SK-N-MC (cell line): ENCODE measurements at regions not wholly inside any gene's neighbourhood (a gene's known extent, or its start where the extent isn't known, plus 50 kb on each side); places are given as distances from the start of the nearest gene placed in this dataset.

ENCODE experiments used
- DNase-seq: peaks from one replicate; pipeline ENCODE4 v3.0.0-alpha.2; 2011; ENCODE audit warnings: low read depth, low spot score
- H3K27ac ChIP-seq: fragments of 200-600 bp; sonication (generic); 2 replicates; pipeline ENCODE4 v1.5.1; 2016; ENCODE audit warnings: mixed run types
- H3K36me3 ChIP-seq: fragments of 200-600 bp; sonication (generic); 2 replicates; pipeline ENCODE4 v1.6.1; 2017; ENCODE audit warnings: antibody characterized with exemption, low read length, mixed read lengths; ENCODE audit not compliant: insufficient read depth
- H3K4me3 ChIP-seq: fragments of 200-600 bp; sonication (generic); 2 replicates; pipeline ENCODE4 v1.5.1; 2016
- H3K9ac ChIP-seq: fragments of 200-600 bp; sonication (generic); 2 replicates; pipeline ENCODE4 v1.8.0; 2017; ENCODE audit warnings: mixed run types, mixed read lengths; ENCODE audit not compliant: insufficient read length
- H3K9me3 ChIP-seq: fragments of 200-600 bp; sonication (generic); 2 replicates; pipeline ENCODE4 v1.6.1; 2017; ENCODE audit warnings: low read depth, mild to moderate bottlenecking, antibody characterized with exemption, low read length, moderate library complexity, mixed read lengths
- EZH2 ChIP-seq: fragments of 200-600 bp; sonication (generic); IDR thresholded peaks from one replicate; pipeline ENCODE4 v1.6.1; 2017; ENCODE audit warnings: antibody characterized with exemption
- FOXP2 ChIP-seq: optimal IDR thresholded peaks from 2 replicates; pipeline ENCODE3; 2011; ENCODE audit warnings: mild to moderate bottlenecking, moderate library complexity; ENCODE audit not compliant: insufficient read depth; ENCODE audit errors: extremely low read length, control extremely low read depth
- POLR2AphosphoS5 ChIP-seq: IDR thresholded peaks from 2 replicates; pipeline ENCODE4 v1.6.1; 2012; ENCODE audit warnings: mild to moderate bottlenecking, low read depth, low read length, borderline replicate concordance

- Histone ChIP-seq H3K4me3 (no peak overlapping the region), H3K9ac (no peak overlapping the region), H3K36me3 (no peaks in the 10 kb centered on the region), H3K9me3 (no peaks in the 10 kb centered on the region), H3K27ac (no peak overlapping the region)
- no peak for TF ChIP-seq POLR2AphosphoS5
- TF ChIP-seq FOXP2 = no peak
- no peak for TF ChIP-seq EZH2
- DNase-seq = no peak
These were observed 901.0 kb upstream of the CTNND2 start for GRCh38 chr5:12805165-12805698.

- no peaks in the 10 kb centered on the region for H3K9me3 ChIP-seq
- no peaks in the 10 kb centered on the region for H3K36me3 ChIP-seq
- no peak overlapping the region for H3K9ac ChIP-seq
- no peak for DNase-seq
- TF ChIP-seq EZH2 (no peak), FOXP2 (no peak), POLR2AphosphoS5 (no peak)
- H3K27ac ChIP-seq = no peak overlapping the region
- H3K4me3 ChIP-seq = no peak overlapping the region
These were observed 894.9 kb upstream of the CTNND2 start for GRCh38 chr5:12799165-12799564.

GRCh38 chr5:12795333-12795663 is 891.1 kb upstream of the CTNND2 start:
- H3K36me3 ChIP-seq = no peaks in the 10 kb centered on the region
- H3K27ac ChIP-seq = no peak overlapping the region
- DNase-seq = no peak
- H3K9me3 ChIP-seq = no peaks in the 10 kb centered on the region
- H3K4me3 ChIP-seq = no peak overlapping the region
- TF ChIP-seq FOXP2 (no peak), POLR2AphosphoS5 (no peak), EZH2 (no peak)
- H3K9ac ChIP-seq = no peak overlapping the region

- Histone ChIP-seq H3K36me3 (no peaks in the 10 kb centered on the region), H3K9me3 (no peaks in the 10 kb centered on the region), H3K9ac (no peak overlapping the region), H3K27ac (no peak overlapping the region), H3K4me3 (no peak overlapping the region)
- TF ChIP-seq FOXP2 (no peak), POLR2AphosphoS5 (no peak), EZH2 (no peak)
- no peak for DNase-seq
These were observed 890.5 kb upstream of the CTNND2 start for GRCh38 chr5:12794476-12795332.

- no peaks in the 10 kb centered on the region for H3K9me3 ChIP-seq
- DNase-seq = no peak
- H3K36me3 ChIP-seq = no peaks in the 10 kb centered on the region
- H3K9ac ChIP-seq = no peak overlapping the region
- H3K27ac ChIP-seq = no peak overlapping the region
- TF ChIP-seq POLR2AphosphoS5 = no peak
- TF ChIP-seq FOXP2 = no peak
- TF ChIP-seq EZH2 = no peak
- no peak overlapping the region for H3K4me3 ChIP-seq
These were observed 889.1 kb upstream of the CTNND2 start for GRCh38 chr5:12793373-12793772.

GRCh38 chr5:12780536-12780935 is 876.3 kb upstream of the CTNND2 start:
- H3K36me3 ChIP-seq = no peaks in the 10 kb centered on the region
- H3K9me3 ChIP-seq = no peaks in the 10 kb centered on the region
- H3K4me3 ChIP-seq = no peak overlapping the region
- no peak overlapping the region for H3K9ac ChIP-seq
- H3K27ac ChIP-seq = no peak overlapping the region
- DNase-seq = no peak
- TF ChIP-seq EZH2 = no peak

GRCh38 chr5:12777342-12777741 is 873.1 kb upstream of the CTNND2 start:
- TF ChIP-seq EZH2 (no peak), FOXP2 (no peak), POLR2AphosphoS5 (no peak)
- no peak for DNase-seq
- no peaks in the 10 kb centered on the region for H3K9me3 ChIP-seq
- no peak overlapping the region for H3K9ac ChIP-seq
- H3K4me3 ChIP-seq = no peak overlapping the region
- no peak overlapping the region for H3K27ac ChIP-seq
- no peaks in the 10 kb centered on the region for H3K36me3 ChIP-seq

GRCh38 chr5:12772276-12772675 is 868.0 kb upstream of the CTNND2 start:
- DNase-seq = no peak
- no peak overlapping the region for H3K4me3 ChIP-seq

GRCh38 chr5:12759377-12759776 is 855.1 kb upstream of the CTNND2 start:
- no peaks in the 10 kb centered on the region for H3K36me3 ChIP-seq
- H3K9ac ChIP-seq = no peak overlapping the region
- TF ChIP-seq POLR2AphosphoS5 (no peak), EZH2 (no peak), FOXP2 (no peak)
- no peaks in the 10 kb centered on the region for H3K9me3 ChIP-seq
- H3K27ac ChIP-seq = no peak overlapping the region
- DNase-seq = no peak
- no peak overlapping the region for H3K4me3 ChIP-seq

More at GRCh38 chr5:12772276-12772675, 868.0 kb upstream of the CTNND2 start:
- Histone ChIP-seq H3K36me3 (no peaks in the 10 kb centered on the region), H3K9me3 (no peaks in the 10 kb centered on the region), H3K27ac (no peak overlapping the region), H3K9ac (no peak overlapping the region)
- TF ChIP-seq FOXP2 (no peak), POLR2AphosphoS5 (no peak), EZH2 (no peak)
